HL-60 (cell line): ENCODE measurements at regions not wholly inside any gene's neighbourhood (a gene's known extent, or its start where the extent isn't known, plus 50 kb on each side); places are given as distances from the start of the nearest gene placed in this dataset.

Experiments
- DNase-seq, 2 experiments: peaks; one replicate each; pipeline ENCODE4 v3.0.0-alpha.2; 2010 to 2020; ENCODE audit warnings: low read depth in 1 of 2, low spot score in 1 of 2
- H3K27ac ChIP-seq: fragments of 250-450 bp; sonication (Bioruptor Pico); replicated peaks from 2 replicates; pipeline ENCODE4 v1.5.1; 2020; ENCODE audit warnings: mild to moderate bottlenecking, moderate library complexity
- H3K27me3 ChIP-seq: fragments of 250-450 bp; sonication (Bioruptor Pico); 2 replicates; pipeline ENCODE4 v1.5.1; 2021; ENCODE audit warnings: mild to moderate bottlenecking, moderate library complexity; ENCODE audit not compliant: insufficient read depth, poor library complexity, severe bottlenecking
- H3K4me3 ChIP-seq: replicated peaks from 2 replicates; pipeline ENCODE4 v1.5.1; 2011; ENCODE audit warnings: mild to moderate bottlenecking, control low read depth, low read length; ENCODE audit not compliant: insufficient read depth
- CTCF ChIP-seq: IDR thresholded peaks from one replicate; pipeline ENCODE4 v1.5.1; 2011; ENCODE audit warnings: low read length, control low read depth, inconsistent platforms; ENCODE audit not compliant: insufficient read depth
- GABPA ChIP-seq: IDR thresholded peaks from 2 replicates; pipeline ENCODE4 v1.6.1; 2012; ENCODE audit warnings: low read depth
- POLR2AphosphoS5 ChIP-seq: IDR thresholded peaks from 2 replicates; pipeline ENCODE4 v1.6.1; 2012; ENCODE audit warnings: low read depth
- REST ChIP-seq: IDR thresholded peaks from 2 replicates; pipeline ENCODE4 v1.6.1; 2012; ENCODE audit warnings: low read depth; ENCODE audit not compliant: insufficient replicate concordance
- SPI1 ChIP-seq: IDR thresholded peaks from 2 replicates; pipeline ENCODE4 v1.6.1; 2012; ENCODE audit warnings: low read depth, mild to moderate bottlenecking, borderline replicate concordance

GRCh38 chr9:89754193-89754592 is 149.4 kb downstream of the GADD45G start:
- no peak for DNase-seq
- H3K27ac ChIP-seq: no peak overlapping the region
- H3K27me3 ChIP-seq: peaks cover 3% of the 10 kb centered on the region
- TF ChIP-seq CTCF: no peak
- no peak for TF ChIP-seq REST
- no peak for TF ChIP-seq GABPA
- TF ChIP-seq SPI1: no peak
- TF ChIP-seq POLR2AphosphoS5: no peak
- no peak overlapping the region for H3K4me3 ChIP-seq

- Histone ChIP-seq H3K27me3 (peaks cover 3% of the 10 kb centered on the region), H3K4me3 (no peak overlapping the region), H3K27ac (no peak overlapping the region)
- DNase-seq: no peak
- TF ChIP-seq REST (no peak), POLR2AphosphoS5 (no peak), CTCF (no peak)
Observed at GRCh38 chr9:89755821-89756220, 151.0 kb downstream of the GADD45G start.

- no peak overlapping the region for H3K4me3 ChIP-seq
- TF ChIP-seq REST (no peak), POLR2AphosphoS5 (no peak), CTCF (no peak), GABPA (no peak), SPI1 (no peak)
- H3K27me3 ChIP-seq: peaks cover 3% of the 10 kb centered on the region
- no peak overlapping the region for H3K27ac ChIP-seq
- no peak for DNase-seq
Observed at GRCh38 chr9:89756891-89757537, 152.2 kb downstream of the GADD45G start.
